ENCODE measurements at regions not wholly inside any gene's neighbourhood (a gene's known extent, or its start where the extent isn't known, plus 50 kb on each side); places are given as distances from the start of the nearest gene placed in this dataset.

GRCh38 chr2:128721096-128721495, 402.4 kb upstream of the HS6ST1 start:
- FAIRE-seq (no peak), DNase-seq (ENCODE audit: low read depth, low spot score) (no peak)
- intact Hi-C loops (cut with micrococcal nuclease) (no loop called here), dilution Hi-C loops (cut with MboI; ENCODE audit: extremely low pct_ligation_motif_present, low sequenced_read_pairs) (no loop called here)
- H3K79me2 ChIP-seq (ENCODE audit: control insufficient read depth, insufficient read depth, low read length) = no peaks in the 10 kb centered on the region
- CTCF ChIA-PET = no interaction called here
- no peak overlapping the region for H3K4me2 ChIP-seq (ENCODE audit: insufficient read depth, low read length)
- POLR2A ChIA-PET = no interaction called here
- BruUV-seq (replicated peaks) = no TSS peak
- H3K27ac ChIP-seq (ENCODE audit: insufficient read depth, low read depth, low read length) = no peak overlapping the region
- no peaks in the 10 kb centered on the region for H4K20me1 ChIP-seq (replicated peaks; ENCODE audit: control insufficient read depth, extremely low read depth, insufficient read depth, low read length)
- TF ChIP-seq MYC (IDR thresholded peaks at IDR 0.05; ENCODE audit: low read depth, low read length) (no peak), CTCF (IDR thresholded peaks at IDR 0.05; ENCODE audit: extremely low read depth in 1 of 2, insufficient read depth in 1 of 2, low read depth in 1 of 2, low read length in 2 of 2) (no peak), FOS (IDR thresholded peaks at IDR 0.05; ENCODE audit: borderline replicate concordance, insufficient read depth, low read length) (no peak), JUN (IDR thresholded peaks at IDR 0.05; ENCODE audit: borderline replicate concordance, insufficient read depth, insufficient read length, low read depth) (no peak), POLR2AphosphoS5 (IDR thresholded peaks at IDR 0.05; ENCODE audit: insufficient read depth, low read depth, low read length) (no peak), GATA2 (IDR thresholded peaks at IDR 0.05; ENCODE audit: insufficient read depth, insufficient read length, low read depth, low read length) (no peak), MAX (IDR thresholded peaks at IDR 0.05; ENCODE audit: insufficient read depth, insufficient read length) (no peak), EZH2 (IDR thresholded peaks at IDR 0.05; ENCODE audit: borderline replicate concordance, low read depth, low read length, severe bottlenecking) (no peak), POLR2A (IDR thresholded peaks at IDR 0.05; ENCODE audit: low read depth, low read length) (no peak)
- H3K9me3 ChIP-seq (replicated peaks; ENCODE audit: control insufficient read depth, insufficient read depth, low read length) = no peaks in the 10 kb centered on the region
- no peak overlapping the region for H2AFZ ChIP-seq (ENCODE audit: low read depth, low read length)
- no peak overlapping the region for H3K4me3 ChIP-seq (replicated peaks in 1 of 3; ENCODE audit: insufficient read depth in 1 of 3, low read depth in 1 of 3, low read length in 3 of 3)
- no peaks in the 10 kb centered on the region for H3K9me1 ChIP-seq (replicated peaks; ENCODE audit: control insufficient read depth, extremely low read depth, insufficient read depth, low read length)
- no peaks in the 10 kb centered on the region for H3K36me3 ChIP-seq (ENCODE audit: control insufficient read depth in 2 of 2, extremely low read depth in 1 of 2, insufficient read depth in 2 of 2, low read length in 2 of 2)
- H3K9ac ChIP-seq (replicated peaks; ENCODE audit: extremely low read depth, insufficient read depth, low read length) = no peak overlapping the region
- no peaks in the 10 kb centered on the region for H3K27me3 ChIP-seq (ENCODE audit: control insufficient read depth in 2 of 2, insufficient read depth in 2 of 2, low read length in 2 of 2)
- H3K4me1 ChIP-seq (ENCODE audit: control insufficient read depth, extremely low read depth, insufficient read depth, low read length) = no peaks in the 10 kb centered on the region
